Gastrocnemius medialis (tissue), 4 donors: ENCODE measurements at regions not wholly inside any gene's neighbourhood (a gene's known extent, or its start where the extent isn't known, plus 50 kb on each side); places are given as distances from the start of the nearest gene placed in this dataset.

ENCODE experiments used
- POLR2A ChIP-seq, 2 donors: fragments of 450-650 bp; IDR thresholded peaks; one replicate each; pipeline ENCODE4 v1.6.1; 2017; ENCODE audit warnings: antibody characterized with exemption in 2 of 2, mild to moderate bottlenecking in 2 of 2, moderate library complexity in 2 of 2
- TF ChIP-seq, protein P1 (sequence below), 5 experiments: fragments of 450-650 bp in 3 of 5; fragments of 200-600 bp in 2 of 5; sonication (generic) in 2 of 5; IDR thresholded peaks in 4 of 5; conservative IDR thresholded peaks in 1 of 5; 1 replicate in 4 of 5; 2 replicates in 1 of 5; pipeline ENCODE4 v1.5.1; 2016 to 2019; ENCODE audit warnings: antibody characterized with exemption in 5 of 5, mild to moderate bottlenecking in 3 of 5, moderate library complexity in 3 of 5

DNA sequence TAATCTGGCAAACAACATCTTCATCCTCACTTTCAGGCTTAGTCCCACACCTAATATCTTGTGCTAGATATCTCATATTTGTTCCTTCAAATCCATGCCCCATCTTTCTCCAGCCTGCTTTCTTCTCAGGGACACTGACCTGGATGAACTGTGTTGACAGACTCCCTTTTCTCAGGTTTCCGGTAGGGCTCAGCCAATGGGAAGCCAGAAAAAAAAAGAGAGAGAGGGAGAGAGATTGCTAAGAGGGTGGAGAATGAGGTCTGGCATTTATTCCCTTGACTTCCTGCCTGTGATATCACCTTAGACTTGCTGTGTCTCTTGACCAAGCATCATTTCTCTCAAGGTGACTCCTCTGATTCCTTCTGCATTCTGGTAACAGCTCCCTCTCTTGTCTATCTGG is 145.6 kb upstream of the ABI3BP start:
- TF ChIP-seq, protein P1, sequence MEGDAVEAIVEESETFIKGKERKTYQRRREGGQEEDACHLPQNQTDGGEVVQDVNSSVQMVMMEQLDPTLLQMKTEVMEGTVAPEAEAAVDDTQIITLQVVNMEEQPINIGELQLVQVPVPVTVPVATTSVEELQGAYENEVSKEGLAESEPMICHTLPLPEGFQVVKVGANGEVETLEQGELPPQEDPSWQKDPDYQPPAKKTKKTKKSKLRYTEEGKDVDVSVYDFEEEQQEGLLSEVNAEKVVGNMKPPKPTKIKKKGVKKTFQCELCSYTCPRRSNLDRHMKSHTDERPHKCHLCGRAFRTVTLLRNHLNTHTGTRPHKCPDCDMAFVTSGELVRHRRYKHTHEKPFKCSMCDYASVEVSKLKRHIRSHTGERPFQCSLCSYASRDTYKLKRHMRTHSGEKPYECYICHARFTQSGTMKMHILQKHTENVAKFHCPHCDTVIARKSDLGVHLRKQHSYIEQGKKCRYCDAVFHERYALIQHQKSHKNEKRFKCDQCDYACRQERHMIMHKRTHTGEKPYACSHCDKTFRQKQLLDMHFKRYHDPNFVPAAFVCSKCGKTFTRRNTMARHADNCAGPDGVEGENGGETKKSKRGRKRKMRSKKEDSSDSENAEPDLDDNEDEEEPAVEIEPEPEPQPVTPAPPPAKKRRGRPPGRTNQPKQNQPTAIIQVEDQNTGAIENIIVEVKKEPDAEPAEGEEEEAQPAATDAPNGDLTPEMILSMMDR (IDR thresholded peaks at IDR 0.05 in 4 of 5, conservative IDR thresholded peaks at IDR 0.05 in 1 of 5) = no peak
- no peak for TF ChIP-seq POLR2A (IDR thresholded peaks at IDR 0.05)
